ENCODE measurements at regions not wholly inside any gene's neighbourhood (a gene's known extent, or its start where the extent isn't known, plus 50 kb on each side); places are given as distances from the start of the nearest gene placed in this dataset.

DNA sequence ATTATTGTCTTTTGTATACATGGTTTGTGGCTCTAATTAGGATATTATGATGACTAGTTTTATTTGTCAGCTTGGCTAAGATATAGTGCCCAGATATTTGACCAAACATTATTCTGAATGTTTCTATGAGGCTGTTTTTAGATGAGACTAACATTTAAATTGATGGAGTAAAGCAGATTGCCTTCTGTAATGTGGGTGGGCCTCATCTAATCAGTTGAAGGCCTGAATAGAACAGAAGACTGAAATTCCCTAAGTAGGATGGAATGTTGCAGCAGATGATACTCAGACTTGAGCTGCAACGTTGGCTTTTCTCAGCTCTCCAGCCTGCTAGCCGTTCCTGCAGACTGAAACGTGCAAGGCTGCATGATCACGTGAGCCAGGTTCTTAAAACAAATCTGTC, 546.5 kb downstream of the EDEM1 start:
- no peak overlapping the region for H3K27ac ChIP-seq (ENCODE audit: low read depth, low read length)
- no peak for DNase-seq
- Mint-ChIP-seq H3K27me3 (no peaks in the 10 kb centered on the region), H3K9me3 (peaks cover 0 to 14% (median 2%) of the 10 kb centered on the region in 5 donors), H3K27ac (no peak overlapping the region), H3K36me3 (no peaks in the 10 kb centered on the region), H3K4me1 (no peaks in the 10 kb centered on the region), H3K4me3 (no peak overlapping the region)
- H3K4me1 ChIP-seq (ENCODE audit: insufficient read depth, low read length), result no peaks in the 10 kb centered on the region
- POLR2A ChIA-PET, result no interaction called here
- no peak overlapping the region for H3K4me3 ChIP-seq (ENCODE audit: low read length)
- CTCF ChIA-PET, result no interaction called here
- H3K27me3 ChIP-seq (ENCODE audit: insufficient read depth, low read length, poor library complexity, severe bottlenecking), result no peaks in the 10 kb centered on the region
- H3K36me3 ChIP-seq (ENCODE audit: insufficient read depth, low read length), result no peaks in the 10 kb centered on the region
- no peaks in the 10 kb centered on the region for H3K9me3 ChIP-seq (ENCODE audit: low read length)

DNA sequence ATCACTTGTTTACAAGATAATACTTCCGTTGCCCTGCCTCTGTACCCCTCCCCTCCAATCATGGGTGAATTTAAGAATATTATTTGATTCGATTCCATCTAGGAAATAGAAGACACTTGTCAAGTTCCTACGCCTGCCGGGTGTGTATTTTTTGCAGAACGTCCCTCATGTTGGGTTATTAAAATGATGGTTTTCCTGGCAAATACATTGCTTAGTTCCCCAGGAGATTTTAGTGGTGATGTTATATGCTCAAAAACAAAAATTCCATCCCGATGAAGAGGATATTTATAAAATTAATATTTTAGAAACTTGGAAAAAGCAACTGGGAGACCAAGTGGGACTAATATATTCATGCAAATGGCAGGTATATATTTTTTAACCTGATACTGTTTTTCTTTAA, 548.4 kb downstream of the EDEM1 start:
- H3K4me3 ChIP-seq (ENCODE audit: low read length), result no peak overlapping the region
- DNase-seq, result no peak
- Mint-ChIP-seq H3K4me1 (no peaks in the 10 kb centered on the region), H3K4me3 (no peak overlapping the region), H3K9me3 (peaks cover 0 to 7% (median 2%) of the 10 kb centered on the region in 5 donors), H3K36me3 (no peaks in the 10 kb centered on the region), H3K27me3 (no peaks in the 10 kb centered on the region), H3K27ac (no peak overlapping the region)
- no peaks in the 10 kb centered on the region for H3K27me3 ChIP-seq (ENCODE audit: insufficient read depth, low read length, poor library complexity, severe bottlenecking)
- no peak overlapping the region for H3K27ac ChIP-seq (ENCODE audit: low read depth, low read length)
- no peaks in the 10 kb centered on the region for H3K9me3 ChIP-seq (ENCODE audit: low read length)
- no peaks in the 10 kb centered on the region for H3K4me1 ChIP-seq (ENCODE audit: insufficient read depth, low read length)
- POLR2A ChIA-PET, result no interaction called here
- H3K36me3 ChIP-seq (ENCODE audit: insufficient read depth, low read length), result no peaks in the 10 kb centered on the region
- CTCF ChIA-PET, result no interaction called here

DNA sequence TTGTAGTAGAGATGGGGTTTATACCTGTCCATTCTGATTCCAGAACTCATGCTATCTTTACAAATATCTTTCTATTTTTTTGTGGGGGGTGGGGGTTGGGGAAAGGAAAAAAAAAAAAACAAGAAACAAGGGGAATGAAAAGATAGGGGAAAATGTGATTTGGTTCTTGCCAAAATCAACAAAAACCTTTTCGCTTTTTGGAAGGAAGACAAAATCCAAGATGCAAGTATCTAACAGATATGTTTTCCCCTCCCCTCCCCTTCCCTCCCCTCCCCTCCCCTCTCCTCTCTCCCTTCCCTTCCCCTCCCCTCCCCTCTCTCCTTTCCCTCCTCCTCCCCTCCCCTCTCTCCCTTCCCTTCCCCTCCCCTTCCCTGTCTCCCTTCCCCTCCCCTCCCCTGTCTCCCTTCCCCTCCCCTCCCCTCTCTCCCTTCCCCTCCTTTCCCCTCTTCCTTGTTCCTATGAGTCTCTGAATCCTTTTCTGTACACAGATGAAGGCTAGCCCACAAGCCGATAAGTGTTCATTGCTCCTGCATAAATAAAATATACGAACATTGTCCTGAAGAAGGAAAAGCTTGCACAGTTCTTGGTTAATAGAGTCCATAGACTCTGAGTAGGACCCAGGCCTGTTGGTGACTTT, 551.9 kb downstream of the EDEM1 start:
- H3K9me3 ChIP-seq (ENCODE audit: low read length), result no peaks in the 10 kb centered on the region
- H3K27ac ChIP-seq (ENCODE audit: low read depth, low read length), result no peak overlapping the region
- H3K4me3 ChIP-seq (ENCODE audit: low read length), result no peak overlapping the region
- no peaks in the 10 kb centered on the region for H3K36me3 Mint-ChIP-seq
- peaks cover 3 to 9% (median 3%) of the 10 kb centered on the region in 5 donors for H3K9me3 Mint-ChIP-seq
- H3K27me3 ChIP-seq (ENCODE audit: insufficient read depth, low read length, poor library complexity, severe bottlenecking), result no peaks in the 10 kb centered on the region
- H3K27ac Mint-ChIP-seq, result no peak overlapping the region
- no peak for DNase-seq
- POLR2A ChIA-PET, result no interaction called here
- CTCF ChIA-PET, result no interaction called here
- no peaks in the 10 kb centered on the region for H3K27me3 Mint-ChIP-seq
- H3K36me3 ChIP-seq (ENCODE audit: insufficient read depth, low read length), result no peaks in the 10 kb centered on the region
- no peaks in the 10 kb centered on the region for H3K4me1 Mint-ChIP-seq
- H3K4me3 Mint-ChIP-seq, result no peak overlapping the region
- H3K4me1 ChIP-seq (ENCODE audit: insufficient read depth, low read length), result no peaks in the 10 kb centered on the region

DNA sequence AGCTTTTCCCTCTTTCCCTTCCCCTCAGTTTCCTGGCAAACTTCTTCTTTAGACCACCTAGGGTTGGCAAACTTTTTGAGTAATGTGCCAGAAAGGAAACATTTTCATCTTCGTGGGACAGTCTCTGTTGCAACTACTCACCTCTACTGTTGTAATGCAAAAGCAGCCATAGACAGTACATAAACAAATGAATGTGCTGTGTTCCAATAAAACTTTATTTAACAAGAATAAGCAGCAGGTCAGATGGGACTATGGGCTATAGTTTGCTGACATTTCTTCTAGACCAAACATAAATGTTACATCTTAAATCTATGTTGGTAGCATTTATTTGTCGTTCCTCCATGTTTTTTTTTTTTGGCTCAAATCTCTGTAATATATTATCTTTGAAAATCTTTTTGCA, 552.4 kb downstream of the EDEM1 start:
- peaks cover 3 to 9% (median 3%) of the 10 kb centered on the region in 5 donors for H3K9me3 Mint-ChIP-seq
- Histone ChIP-seq H3K36me3 (ENCODE audit: insufficient read depth, low read length) (no peaks in the 10 kb centered on the region), H3K4me1 (ENCODE audit: insufficient read depth, low read length) (no peaks in the 10 kb centered on the region), H3K9me3 (ENCODE audit: low read length) (no peaks in the 10 kb centered on the region), H3K27ac (ENCODE audit: low read depth, low read length) (no peak overlapping the region), H3K4me3 (ENCODE audit: low read length) (no peak overlapping the region), H3K27me3 (ENCODE audit: insufficient read depth, low read length, poor library complexity, severe bottlenecking) (no peaks in the 10 kb centered on the region)
- H3K27ac Mint-ChIP-seq, result no peak overlapping the region
- H3K27me3 Mint-ChIP-seq, result no peaks in the 10 kb centered on the region
- DNase-seq, result no peak
- ChIA-PET CTCF (no interaction called here), POLR2A (no interaction called here)
- no peak overlapping the region for H3K4me3 Mint-ChIP-seq
- no peaks in the 10 kb centered on the region for H3K4me1 Mint-ChIP-seq
- no peaks in the 10 kb centered on the region for H3K36me3 Mint-ChIP-seq

DNA sequence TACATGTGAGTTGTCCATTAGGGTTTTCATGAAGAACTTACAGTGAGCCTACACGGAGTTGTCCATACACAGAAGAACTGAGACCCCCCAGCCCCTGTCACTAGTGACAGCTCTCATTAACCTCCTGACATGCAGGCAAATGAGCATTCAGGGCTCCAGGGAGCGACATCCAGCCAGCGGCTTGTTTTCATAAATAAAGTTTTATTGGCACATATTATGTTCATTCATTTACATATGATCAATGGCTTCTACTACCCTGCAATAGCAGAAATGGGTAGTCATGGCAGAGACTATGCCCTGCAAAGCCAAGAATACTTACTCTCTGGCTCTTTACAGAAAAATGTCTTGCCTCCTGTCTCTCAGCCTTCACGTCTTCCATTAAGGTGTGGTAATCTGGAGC, 553.5 kb downstream of the EDEM1 start:
- H3K4me3 Mint-ChIP-seq, result no peak overlapping the region
- no peaks in the 10 kb centered on the region for H3K9me3 ChIP-seq (ENCODE audit: low read length)
- H3K27ac ChIP-seq (ENCODE audit: low read depth, low read length), result no peak overlapping the region
- H3K27ac Mint-ChIP-seq, result no peak overlapping the region
- H3K36me3 ChIP-seq (ENCODE audit: insufficient read depth, low read length), result no peaks in the 10 kb centered on the region
- ChIA-PET CTCF (no interaction called here), POLR2A (no interaction called here)
- H3K27me3 Mint-ChIP-seq, result no peaks in the 10 kb centered on the region
- no peak overlapping the region for H3K4me3 ChIP-seq (ENCODE audit: low read length)
- no peaks in the 10 kb centered on the region for H3K27me3 ChIP-seq (ENCODE audit: insufficient read depth, low read length, poor library complexity, severe bottlenecking)
- no peaks in the 10 kb centered on the region for H3K36me3 Mint-ChIP-seq
- no peaks in the 10 kb centered on the region for H3K4me1 Mint-ChIP-seq
- H3K9me3 Mint-ChIP-seq, result peaks cover 3 to 9% (median 7%) of the 10 kb centered on the region in 5 donors
- DNase-seq, result no peak
- no peaks in the 10 kb centered on the region for H3K4me1 ChIP-seq (ENCODE audit: insufficient read depth, low read length)

DNA sequence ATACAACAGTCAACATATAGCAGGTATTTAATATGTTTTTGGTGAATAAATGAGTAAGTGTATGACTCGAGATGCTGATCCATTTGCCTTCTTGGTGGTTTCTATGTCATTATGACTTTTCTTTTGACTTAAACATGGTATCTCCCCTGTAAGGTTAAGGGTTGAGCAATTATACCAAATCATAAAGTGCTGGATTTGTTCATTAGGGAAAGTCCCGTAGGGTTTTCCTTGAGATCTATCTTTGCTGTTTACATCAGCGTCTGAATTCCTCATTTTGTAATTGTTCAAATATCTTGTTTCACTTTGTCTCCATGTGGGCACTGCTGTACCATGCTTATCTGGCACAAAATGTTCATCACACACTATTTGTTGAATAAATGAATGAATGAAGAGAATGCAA, 562.6 kb downstream of the EDEM1 start:
- H3K4me1 Mint-ChIP-seq, result no peaks in the 10 kb centered on the region
- H3K9me3 ChIP-seq (ENCODE audit: low read length), result no peaks in the 10 kb centered on the region
- ChIA-PET CTCF (no interaction called here), POLR2A (no interaction called here)
- H3K27me3 ChIP-seq (ENCODE audit: insufficient read depth, low read length, poor library complexity, severe bottlenecking), result no peaks in the 10 kb centered on the region
- H3K27ac ChIP-seq (ENCODE audit: low read depth, low read length), result no peak overlapping the region
- no peaks in the 10 kb centered on the region for H3K36me3 Mint-ChIP-seq
- H3K27ac Mint-ChIP-seq, result no peak overlapping the region
- H3K4me3 ChIP-seq (ENCODE audit: low read length), result no peak overlapping the region
- no peaks in the 10 kb centered on the region for H3K4me1 ChIP-seq (ENCODE audit: insufficient read depth, low read length)
- no peak for DNase-seq
- peaks cover 0 to 2% of the 10 kb centered on the region in 2 donors for H3K27me3 Mint-ChIP-seq
- H3K36me3 ChIP-seq (ENCODE audit: insufficient read depth, low read length), result no peaks in the 10 kb centered on the region
- peaks cover 2 to 14% (median 5%) of the 10 kb centered on the region in 5 donors for H3K9me3 Mint-ChIP-seq
- H3K4me3 Mint-ChIP-seq, result no peak overlapping the region

DNA sequence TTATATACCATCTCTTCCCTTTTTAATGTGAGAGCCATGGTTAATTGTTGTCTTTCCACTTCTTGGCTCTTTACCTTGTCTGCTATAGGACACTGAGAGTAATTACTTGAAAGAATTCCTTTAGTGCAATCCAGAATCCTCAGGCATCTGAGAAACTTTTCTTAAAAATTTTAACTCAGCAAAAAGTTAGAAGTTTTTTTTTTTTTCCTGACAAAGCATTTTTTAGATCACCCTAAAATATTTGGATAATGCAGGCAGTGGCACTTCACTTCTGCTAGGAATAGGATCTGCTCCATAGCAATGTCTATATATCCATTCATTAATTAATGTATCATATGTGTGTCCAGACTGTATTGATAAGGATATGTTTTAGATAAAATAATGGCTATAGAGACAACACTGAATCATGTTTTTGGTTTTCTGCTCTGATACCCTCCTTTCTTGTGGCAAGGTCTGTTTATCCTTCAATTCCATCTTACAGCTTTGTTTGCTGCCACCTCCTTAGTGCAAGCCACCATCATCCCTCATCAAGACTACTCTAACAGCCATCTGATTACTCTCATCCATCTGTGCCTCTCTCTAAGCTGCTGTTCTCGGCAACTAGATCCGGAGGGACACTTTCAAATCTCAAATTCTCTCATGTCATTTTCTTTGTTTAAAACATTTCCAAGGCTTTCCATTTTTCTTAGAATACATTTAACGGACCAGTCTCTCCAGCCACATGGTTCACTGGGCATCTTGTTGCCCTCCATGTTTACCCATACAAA, 563.5 kb downstream of the EDEM1 start:
- Mint-ChIP-seq H3K4me1 (no peaks in the 10 kb centered on the region), H3K27me3 (peaks cover 0 to 2% of the 10 kb centered on the region in 2 donors), H3K4me3 (no peak overlapping the region)

DNA sequence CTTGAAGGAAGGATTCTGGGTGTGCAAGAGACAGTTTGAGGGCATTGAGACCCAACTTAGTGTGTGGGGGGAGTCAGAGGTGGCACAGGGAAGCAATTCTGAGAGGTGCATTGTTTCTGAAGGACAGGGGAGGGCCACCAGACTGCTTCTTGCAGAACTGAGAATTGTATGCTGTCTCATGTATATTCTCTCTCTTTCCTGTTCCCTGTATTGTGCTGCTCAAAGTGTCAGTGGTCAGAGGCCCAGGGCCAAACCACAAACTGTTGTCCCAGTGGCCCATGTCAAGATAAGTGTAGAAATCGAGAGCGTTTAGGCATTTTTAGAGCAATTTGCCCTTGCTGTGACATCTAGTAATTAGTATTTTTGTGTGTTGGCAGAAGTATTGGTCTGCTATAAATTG, 567.1 kb downstream of the EDEM1 start:
- H3K4me1 ChIP-seq (ENCODE audit: insufficient read depth, low read length), result no peaks in the 10 kb centered on the region
- ChIA-PET POLR2A (no interaction called here), CTCF (no interaction called here)
- no peaks in the 10 kb centered on the region for H3K9me3 ChIP-seq (ENCODE audit: low read length)
- H3K36me3 ChIP-seq (ENCODE audit: insufficient read depth, low read length), result no peaks in the 10 kb centered on the region
- Mint-ChIP-seq H3K36me3 (no peaks in the 10 kb centered on the region), H3K4me1 (no peaks in the 10 kb centered on the region), H3K9me3 (peaks cover 2 to 18% (median 8%) of the 10 kb centered on the region in 5 donors), H3K4me3 (no peak overlapping the region), H3K27ac (no peak overlapping the region), H3K27me3 (peaks cover 0 to 2% of the 10 kb centered on the region in 2 donors)
- H3K4me3 ChIP-seq (ENCODE audit: low read length), result no peak overlapping the region
- H3K27me3 ChIP-seq (ENCODE audit: insufficient read depth, low read length, poor library complexity, severe bottlenecking), result no peaks in the 10 kb centered on the region
- H3K27ac ChIP-seq (ENCODE audit: low read depth, low read length), result no peak overlapping the region
- no peak for DNase-seq

More for the DNA sequence above, 563.5 kb downstream of the EDEM1 start:
- H3K9me3 ChIP-seq (ENCODE audit: low read length), result no peaks in the 10 kb centered on the region
- H3K27me3 ChIP-seq (ENCODE audit: insufficient read depth, low read length, poor library complexity, severe bottlenecking), result no peaks in the 10 kb centered on the region
- no peaks in the 10 kb centered on the region for H3K36me3 ChIP-seq (ENCODE audit: insufficient read depth, low read length)
- no peak overlapping the region for H3K4me3 ChIP-seq (ENCODE audit: low read length)
- ChIA-PET POLR2A (no interaction called here), CTCF (no interaction called here)
- H3K4me1 ChIP-seq (ENCODE audit: insufficient read depth, low read length), result no peaks in the 10 kb centered on the region
- Mint-ChIP-seq H3K36me3 (no peaks in the 10 kb centered on the region), H3K9me3 (peaks cover 2 to 14% (median 5%) of the 10 kb centered on the region in 5 donors), H3K27ac (no peak overlapping the region)
- DNase-seq, result no peak
- no peak overlapping the region for H3K27ac ChIP-seq (ENCODE audit: low read depth, low read length)
